Stimulated activated CD4-positive, alpha-beta T cell treated with anti-CD3 and anti-CD28 coated beads, TNF-alpha, amount 100 ng/mL, for 24 hours (primary cell): ENCODE measurements at regions not wholly inside any gene's neighbourhood (a gene's known extent, or its start where the extent isn't known, plus 50 kb on each side); places are given as distances from the start of the nearest gene placed in this dataset.
"Not testable (repeated sequence)": the region's sequence is repeated elsewhere in the genome, so short reads cannot be mapped to it uniquely, and the experiment has no call there.

ENCODE experiments used
- DNase-seq, 3 experiments: peaks; one replicate each; pipeline ENCODE4 v3.0.0-alpha.2; 2020; ENCODE audit warnings: low read depth in 3 of 3

GRCh38 chr16:13798211-13798610, 121.7 kb upstream of the ERCC4 start:
- no peak for DNase-seq

- no peak for DNase-seq
Measured at GRCh38 chr16:13803974-13804373, 116.0 kb upstream of the ERCC4 start.

GRCh38 chr16:13805951-13806350, 114.0 kb upstream of the ERCC4 start:
- DNase-seq = no peak

GRCh38 chr16:13806671-13807070, 113.3 kb upstream of the ERCC4 start:
- no peak for DNase-seq

- DNase-seq = no peak
Measured at GRCh38 chr16:13808102-13808501, 111.9 kb upstream of the ERCC4 start.

GRCh38 chr16:13809765-13810164, 110.2 kb upstream of the ERCC4 start:
- no peak for DNase-seq

- no peak for DNase-seq
Measured at GRCh38 chr16:13811834-13812233, 108.1 kb upstream of the ERCC4 start.

- no peak for DNase-seq
Measured at GRCh38 chr16:13816701-13817100, 103.3 kb upstream of the ERCC4 start.

GRCh38 chr16:13823501-13823900, 96.5 kb upstream of the ERCC4 start:
- DNase-seq = no peak

- DNase-seq = no peak
Measured at GRCh38 chr16:13829697-13830299, 90.2 kb upstream of the ERCC4 start.

GRCh38 chr16:13833515-13833914, 86.4 kb upstream of the ERCC4 start:
- DNase-seq = no peak

- no peak for DNase-seq
Measured at GRCh38 chr16:13835387-13835786, 84.6 kb upstream of the ERCC4 start.

GRCh38 chr16:13835935-13836730, 83.8 kb upstream of the ERCC4 start:
- DNase-seq = no peak

- DNase-seq = no peak
Measured at GRCh38 chr16:13838401-13839190, 81.4 kb upstream of the ERCC4 start.

- no peak for DNase-seq
Measured at GRCh38 chr16:13839577-13839976, 80.4 kb upstream of the ERCC4 start.

- DNase-seq = no peak
Measured at GRCh38 chr16:13845232-13845631, 74.7 kb upstream of the ERCC4 start.

GRCh38 chr16:13848795-13849194, 71.2 kb upstream of the ERCC4 start:
- no peak for DNase-seq

GRCh38 chr16:13850173-13850572, 69.8 kb upstream of the ERCC4 start:
- DNase-seq = not testable (repeated sequence)

GRCh38 chr16:13852827-13853226, 67.1 kb upstream of the ERCC4 start:
- no peak for DNase-seq

GRCh38 chr16:13856398-13856797, 63.6 kb upstream of the ERCC4 start:
- no peak for DNase-seq

- DNase-seq = no peak
Measured at GRCh38 chr16:13856811-13857511, 63.0 kb upstream of the ERCC4 start.
